Hepatocyte (in vitro differentiated cells): ENCODE measurements at regions not wholly inside any gene's neighbourhood (a gene's known extent, or its start where the extent isn't known, plus 50 kb on each side); places are given as distances from the start of the nearest gene placed in this dataset.

Experiments
- DNase-seq: peaks from one replicate; pipeline ENCODE4 v3.0.0-alpha.2; 2016; ENCODE audit warnings: low spot score
- H2AFZ ChIP-seq: fragments of 200-600 bp; sonication (generic); 2 replicates; pipeline ENCODE4 v1.6.0; 2016; ENCODE audit warnings: antibody characterized with exemption, mild to moderate bottlenecking
- H3K27ac ChIP-seq: fragments of 200-600 bp; sonication (generic); 2 replicates; pipeline ENCODE4 v1.5.1; 2016; ENCODE audit warnings: mild to moderate bottlenecking
- H3K27me3 ChIP-seq: fragments of 200-600 bp; sonication (generic); 2 replicates; pipeline ENCODE4 v1.6.1; 2016
- H3K36me3 ChIP-seq: fragments of 200-600 bp; sonication (generic); replicated peaks from 2 replicates; pipeline ENCODE4 v1.5.1; 2016; ENCODE audit warnings: low read depth; ENCODE audit not compliant: insufficient read depth
- H3K4me1 ChIP-seq: fragments of 200-600 bp; sonication (generic); 2 replicates; pipeline ENCODE4 v1.5.1; 2016; ENCODE audit warnings: mild to moderate bottlenecking, moderate library complexity; ENCODE audit not compliant: insufficient read depth
- H3K4me2 ChIP-seq: fragments of 200-600 bp; sonication (generic); 2 replicates; pipeline ENCODE4 v1.6.0; 2016
- H3K4me3 ChIP-seq: fragments of 200-600 bp; sonication (generic); 2 replicates; pipeline ENCODE4 v1.5.1; 2016; ENCODE audit warnings: mild to moderate bottlenecking
- H3K79me2 ChIP-seq: fragments of 200-600 bp; sonication (generic); 2 replicates; pipeline ENCODE4 v1.6.0; 2017; ENCODE audit warnings: mild to moderate bottlenecking
- H3K9me2 ChIP-seq: fragments of 200-600 bp; sonication (generic); replicated peaks from 2 replicates; pipeline ENCODE4 v1.6.0; 2017; ENCODE audit warnings: mild to moderate bottlenecking; ENCODE audit not compliant: insufficient read depth
- H3K9me3 ChIP-seq: fragments of 200-600 bp; sonication (generic); 2 replicates; pipeline ENCODE4 v1.5.1; 2016; ENCODE audit warnings: low read depth, mild to moderate bottlenecking
- H4K20me1 ChIP-seq: fragments of 200-600 bp; sonication (generic); 2 replicates; pipeline ENCODE4 v1.6.0; 2016; ENCODE audit warnings: mild to moderate bottlenecking; ENCODE audit not compliant: insufficient read depth, poor library complexity, severe bottlenecking
- EZH2 ChIP-seq: fragments of 200-600 bp; sonication (generic); IDR thresholded peaks from 2 replicates; pipeline ENCODE4 v1.6.1; 2016; ENCODE audit warnings: antibody characterized with exemption, mild to moderate bottlenecking, borderline replicate concordance
- EZH2phosphoT487 ChIP-seq: fragments of 200-600 bp; sonication (generic); IDR thresholded peaks from one replicate; pipeline ENCODE4 v1.6.1; 2018; ENCODE audit warnings: antibody characterized with exemption, mild to moderate bottlenecking, low read depth, moderate library complexity; ENCODE audit not compliant: unreplicated experiment, severe bottlenecking
- WGBS: methylation state at CpG from one replicate; pipeline ENCODE4 v1.1.6; 2016; ENCODE audit warnings: low lambda C conversion rate; ENCODE audit errors: missing lambda C conversion rate; 5-methylcytosine and 5-hydroxymethylcytosine counted together
- TF ChIP-seq, protein P1 (sequence below): fragments of 200-600 bp; sonication (generic); IDR thresholded peaks from 2 replicates; pipeline ENCODE4 v1.5.1; 2016; ENCODE audit warnings: antibody characterized with exemption, mild to moderate bottlenecking; ENCODE audit not compliant: poor library complexity

DNA sequence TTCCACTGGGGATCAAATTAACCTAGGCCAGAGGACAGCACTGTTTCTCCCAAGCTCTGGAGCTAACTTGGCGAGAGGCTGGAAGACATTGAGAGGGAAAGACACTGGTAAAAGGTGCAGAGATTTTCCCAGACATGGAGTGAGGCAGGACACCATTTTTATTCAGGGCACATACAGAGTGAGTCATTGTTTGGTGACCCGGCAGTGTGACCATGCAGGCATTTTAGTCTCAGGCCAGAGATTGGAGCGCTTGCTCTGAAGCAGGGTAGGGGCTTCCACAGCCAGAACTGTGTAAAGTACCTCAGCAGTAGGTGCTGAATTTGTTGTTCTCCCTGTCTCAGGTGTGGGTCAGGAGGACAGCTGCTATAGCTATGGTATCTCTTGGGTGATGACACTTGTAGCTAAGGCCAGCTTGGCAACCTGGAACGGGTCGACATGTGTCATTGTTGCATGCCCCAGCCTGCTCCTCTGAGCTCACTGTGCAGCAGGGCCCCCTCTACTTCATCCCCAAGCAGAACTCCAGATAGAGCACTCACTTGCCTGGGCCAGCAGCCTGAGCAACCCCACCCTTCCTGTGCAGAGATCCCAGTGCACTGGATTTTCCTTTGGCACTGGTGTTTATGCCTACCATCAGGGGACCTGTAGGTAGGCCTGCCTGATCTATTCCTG is 79.8 kb upstream of the ATP8A1 start:
- H2AFZ ChIP-seq, result no peak overlapping the region
- WGBS, result 90% methylated on average over 5 of the region's 5 CpGs
- H4K20me1 ChIP-seq, result no peaks in the 10 kb centered on the region
- no peaks in the 10 kb centered on the region for H3K9me2 ChIP-seq
- H3K4me1 ChIP-seq, result no peaks in the 10 kb centered on the region
- no peaks in the 10 kb centered on the region for H3K36me3 ChIP-seq
- no peak overlapping the region for H3K4me2 ChIP-seq
- H3K4me3 ChIP-seq, result no peak overlapping the region
- no peaks in the 10 kb centered on the region for H3K27me3 ChIP-seq
- no peak for DNase-seq
- no peaks in the 10 kb centered on the region for H3K79me2 ChIP-seq
- H3K9me3 ChIP-seq, result no peaks in the 10 kb centered on the region
- H3K27ac ChIP-seq, result no peak overlapping the region
- TF ChIP-seq, protein P1, sequence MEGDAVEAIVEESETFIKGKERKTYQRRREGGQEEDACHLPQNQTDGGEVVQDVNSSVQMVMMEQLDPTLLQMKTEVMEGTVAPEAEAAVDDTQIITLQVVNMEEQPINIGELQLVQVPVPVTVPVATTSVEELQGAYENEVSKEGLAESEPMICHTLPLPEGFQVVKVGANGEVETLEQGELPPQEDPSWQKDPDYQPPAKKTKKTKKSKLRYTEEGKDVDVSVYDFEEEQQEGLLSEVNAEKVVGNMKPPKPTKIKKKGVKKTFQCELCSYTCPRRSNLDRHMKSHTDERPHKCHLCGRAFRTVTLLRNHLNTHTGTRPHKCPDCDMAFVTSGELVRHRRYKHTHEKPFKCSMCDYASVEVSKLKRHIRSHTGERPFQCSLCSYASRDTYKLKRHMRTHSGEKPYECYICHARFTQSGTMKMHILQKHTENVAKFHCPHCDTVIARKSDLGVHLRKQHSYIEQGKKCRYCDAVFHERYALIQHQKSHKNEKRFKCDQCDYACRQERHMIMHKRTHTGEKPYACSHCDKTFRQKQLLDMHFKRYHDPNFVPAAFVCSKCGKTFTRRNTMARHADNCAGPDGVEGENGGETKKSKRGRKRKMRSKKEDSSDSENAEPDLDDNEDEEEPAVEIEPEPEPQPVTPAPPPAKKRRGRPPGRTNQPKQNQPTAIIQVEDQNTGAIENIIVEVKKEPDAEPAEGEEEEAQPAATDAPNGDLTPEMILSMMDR, result no peak
- TF ChIP-seq EZH2 (no peak), EZH2phosphoT487 (no peak)

DNA sequence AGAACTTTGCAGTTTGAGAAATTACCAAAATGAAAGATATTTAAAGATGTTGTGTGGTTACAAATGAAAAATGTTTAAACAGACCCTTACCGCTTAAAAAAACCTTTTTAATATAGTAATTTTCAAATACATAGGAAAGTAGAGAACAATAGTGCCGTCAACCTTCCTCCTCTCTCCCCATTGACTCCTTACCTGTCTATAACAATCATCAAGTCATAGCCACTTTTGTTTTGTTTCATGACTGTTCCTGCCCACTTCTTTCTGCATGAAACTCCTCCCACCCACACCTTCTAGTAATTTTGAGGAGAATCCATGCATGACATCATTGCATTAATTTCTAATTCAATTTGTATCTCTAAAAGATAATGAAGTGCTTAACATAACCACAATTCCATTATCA is 76.5 kb upstream of the ATP8A1 start:
- no peaks in the 10 kb centered on the region for H3K9me2 ChIP-seq
- no peaks in the 10 kb centered on the region for H3K36me3 ChIP-seq
- no peaks in the 10 kb centered on the region for H3K9me3 ChIP-seq
- no peak overlapping the region for H3K4me3 ChIP-seq
- H4K20me1 ChIP-seq, result no peaks in the 10 kb centered on the region
- no peak overlapping the region for H3K4me2 ChIP-seq
- H3K27me3 ChIP-seq, result no peaks in the 10 kb centered on the region
- H2AFZ ChIP-seq, result no peak overlapping the region
- 98% methylated on average over 2 of the region's 2 CpGs for WGBS
- no peaks in the 10 kb centered on the region for H3K4me1 ChIP-seq
- H3K79me2 ChIP-seq, result no peaks in the 10 kb centered on the region
- TF ChIP-seq, protein P1, result no peak
- TF ChIP-seq EZH2 (no peak), EZH2phosphoT487 (no peak)
- no peak overlapping the region for H3K27ac ChIP-seq
- DNase-seq, result no peak

DNA sequence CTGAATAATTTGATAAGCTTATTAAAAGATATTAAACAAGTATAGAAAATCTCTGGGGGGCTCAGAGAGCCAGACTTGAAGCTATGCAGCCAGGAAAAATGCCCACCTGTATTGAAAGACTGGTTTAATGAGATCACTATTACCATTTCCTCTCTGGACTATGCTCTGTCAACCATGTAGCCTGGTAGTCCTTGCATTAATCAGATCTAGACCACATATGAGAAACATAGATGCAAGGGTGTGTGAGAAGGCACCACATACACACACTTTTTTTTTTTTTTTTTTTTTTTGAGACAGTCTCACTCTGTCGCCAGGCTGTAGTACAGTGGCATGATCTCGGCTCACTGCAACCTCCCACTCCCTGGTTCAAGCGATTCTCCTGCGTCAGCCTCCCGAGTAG is 75.9 kb upstream of the ATP8A1 start:
- H3K4me3 ChIP-seq, result no peak overlapping the region
- no peaks in the 10 kb centered on the region for H3K4me1 ChIP-seq
- no peak overlapping the region for H3K4me2 ChIP-seq
- H3K9me2 ChIP-seq, result no peaks in the 10 kb centered on the region
- no peaks in the 10 kb centered on the region for H3K9me3 ChIP-seq
- H4K20me1 ChIP-seq, result no peaks in the 10 kb centered on the region
- H3K27me3 ChIP-seq, result no peaks in the 10 kb centered on the region
- TF ChIP-seq EZH2 (no peak), EZH2phosphoT487 (no peak)
- TF ChIP-seq, protein P1, result no peak
- no peak for DNase-seq
- H3K27ac ChIP-seq, result no peak overlapping the region
- H2AFZ ChIP-seq, result no peak overlapping the region
- WGBS, result 100% methylated on average over 5 of the region's 5 CpGs
- H3K79me2 ChIP-seq, result no peaks in the 10 kb centered on the region
- H3K36me3 ChIP-seq, result no peaks in the 10 kb centered on the region
